SK-N-SH (cell line): ENCODE measurements at regions not wholly inside any gene's neighbourhood (a gene's known extent, or its start where the extent isn't known, plus 50 kb on each side); places are given as distances from the start of the nearest gene placed in this dataset.

ENCODE experiments used
- CTCF ChIA-PET: fragments of 300-600, 350-600 bp; formaldehyde crosslinking; extraction: SDS; loops from one replicate; lab custom pipeline; 2021; lab: Yijun Ruan, JAX
- POLR2A ChIA-PET: fragments of 350-600 bp; sonication (Branson Sonifier 250); formaldehyde crosslinking; extraction: SDS; loops from one replicate; lab custom pipeline; 2020; ENCODE audit warnings: antibody characterized with exemption, inconsistent platforms; lab: Yijun Ruan, JAX
- DNase-seq: peaks from one replicate; pipeline ENCODE4 v3.0.0; 2012
- H2AFZ ChIP-seq: fragments of 200-600 bp; sonication (generic); 2 replicates; pipeline ENCODE4 v1.8.1; 2016; ENCODE audit warnings: antibody characterized with exemption, mild to moderate bottlenecking, low read depth
- H3F3A ChIP-seq: fragments of 200-600 bp; sonication (generic); replicated peaks from 2 replicates; pipeline ENCODE3; 2016; ENCODE audit warnings: antibody characterized with exemption, mild to moderate bottlenecking; ENCODE audit not compliant: insufficient read depth
- H3K27ac ChIP-seq, 2 experiments: fragments of 200-500 bp in 1 of 2; fragments of 200-600 bp in 1 of 2; sonication (Bioruptor generic) in 1 of 2; sonication (generic), shearing (Covaris generic) in 1 of 2; 2 replicates each; pipeline versions ENCODE4 v1.5.1 to v1.6.1; 2014 to 2016; ENCODE audit warnings: low read depth in 2 of 2, inconsistent platforms in 1 of 2, low read length in 1 of 2, mild to moderate bottlenecking in 1 of 2, mixed read lengths in 1 of 2
- H3K27me3 ChIP-seq: fragments of 200-600 bp; sonication (generic), shearing (Covaris generic); 2 replicates; pipeline ENCODE4 v1.6.1; 2016; ENCODE audit warnings: mixed run types; ENCODE audit not compliant: insufficient read depth
- H3K36me3 ChIP-seq, 2 experiments: fragments of 200-500 bp in 1 of 2; fragments of 200-600 bp in 1 of 2; sonication (Bioruptor generic) in 1 of 2; sonication (generic) in 1 of 2; replicated peaks in 1 of 2; 2 replicates each; pipeline versions ENCODE3 to v1.5.1; 2014 to 2016; ENCODE audit warnings: low read length in 1 of 2, mild to moderate bottlenecking in 1 of 2; ENCODE audit not compliant: insufficient read depth in 2 of 2, control insufficient read depth in 1 of 2
- H3K4me1 ChIP-seq, 2 experiments: fragments of 200-500 bp in 1 of 2; fragments of 200-600 bp in 1 of 2; sonication (Bioruptor generic) in 1 of 2; sonication (generic), shearing (Covaris generic) in 1 of 2; 2 replicates each; pipeline versions ENCODE4 v1.5.1 to v1.6.1; 2014 to 2016; ENCODE audit warnings: low read depth in 1 of 2, low read length in 1 of 2, mixed run types in 1 of 2; ENCODE audit not compliant: insufficient read depth in 2 of 2, control insufficient read depth in 1 of 2
- H3K4me2 ChIP-seq: fragments of 200-600 bp; sonication (generic), shearing (Covaris generic); 2 replicates; pipeline ENCODE4 v1.6.1; 2017; ENCODE audit warnings: mixed run types
- H3K4me3 ChIP-seq, 2 experiments: fragments of 200-500 bp in 1 of 2; fragments of 200-600 bp in 1 of 2; sonication (Bioruptor generic) in 1 of 2; sonication (generic), shearing (Covaris generic) in 1 of 2; 2 replicates each; pipeline versions ENCODE4 v1.5.1 to v1.8.1; 2014 to 2016; ENCODE audit warnings: low read depth in 2 of 2, inconsistent platforms in 1 of 2, low read length in 1 of 2, mild to moderate bottlenecking in 1 of 2, mixed read lengths in 1 of 2, moderate library complexity in 1 of 2
- H3K79me2 ChIP-seq: fragments of 200-600 bp; sonication (generic); 2 replicates; pipeline ENCODE4 v1.8.1; 2017; ENCODE audit warnings: mild to moderate bottlenecking; ENCODE audit not compliant: insufficient read depth
- H3K9ac ChIP-seq: fragments of 200-600 bp; sonication (generic); 2 replicates; pipeline ENCODE4 v1.6.1; 2017; ENCODE audit warnings: mixed run types
- H3K9me2 ChIP-seq: fragments of 200-600 bp; sonication (generic); 2 replicates; pipeline ENCODE4 v1.6.1; 2017; ENCODE audit warnings: mixed run types
- H3K9me3 ChIP-seq: fragments of 200-600 bp; sonication (generic); 2 replicates; pipeline ENCODE4 v1.6.1; 2017; ENCODE audit warnings: mixed run types, mild to moderate bottlenecking, moderate library complexity
- H4K20me1 ChIP-seq: fragments of 200-600 bp; sonication (generic); 2 replicates; pipeline ENCODE4 v1.6.1; 2017; ENCODE audit warnings: mild to moderate bottlenecking, mixed run types; ENCODE audit not compliant: insufficient read depth
- CHD2 ChIP-seq: fragments of 150-350 bp; IDR thresholded peaks from 2 replicates; pipeline ENCODE4 v1.6.1; 2018; ENCODE audit warnings: low read length; ENCODE audit not compliant: partially characterized antibody
- EP300 ChIP-seq, 2 experiments: IDR thresholded peaks; 2 replicates each; pipeline versions ENCODE4 v1.4.0 to v1.6.1; 2012; ENCODE audit warnings: borderline replicate concordance in 1 of 2, low read depth in 1 of 2, low read length in 1 of 2
- EZH2phosphoT487 ChIP-seq: fragments of 200-600 bp; sonication (generic); IDR thresholded peaks from 2 replicates; pipeline ENCODE4 v1.6.1; 2017; ENCODE audit warnings: low read depth, mixed run types, mild to moderate bottlenecking, antibody characterized with exemption, moderate library complexity, borderline replicate concordance
- FOXJ3 ChIP-seq: sonication (generic); formaldehyde crosslinking; IDR thresholded peaks from 2 replicates; pipeline ENCODE4 v1.5.1; 2020; ENCODE audit warnings: mild to moderate bottlenecking, missing genetic modification reagents
- GATA2 ChIP-seq: sonication (generic); formaldehyde crosslinking; IDR thresholded peaks from 2 replicates; pipeline ENCODE4 v1.5.0; 2020; ENCODE audit warnings: mild to moderate bottlenecking, missing genetic modification reagents
- JUND ChIP-seq: IDR thresholded peaks from 2 replicates; pipeline ENCODE4 v1.4.0; 2012
- MEF2A ChIP-seq: IDR thresholded peaks from 2 replicates; pipeline ENCODE4 v1.4.0; 2012; ENCODE audit warnings: low read depth, borderline replicate concordance
- MXI1 ChIP-seq: IDR thresholded peaks from 2 replicates; pipeline ENCODE4 v1.6.1; 2012; ENCODE audit warnings: mild to moderate bottlenecking, low read depth, low read length, improper control_type of control experiment
- NFIC ChIP-seq: IDR thresholded peaks from 2 replicates; pipeline ENCODE4 v1.4.0; 2012; ENCODE audit warnings: borderline replicate concordance
- NRF1 ChIP-seq: IDR thresholded peaks from 2 replicates; pipeline ENCODE4 v1.6.1; 2012; ENCODE audit warnings: low read depth, mild to moderate bottlenecking, low read length
- RFX5 ChIP-seq: IDR thresholded peaks from 2 replicates; pipeline ENCODE4 v1.6.1; 2012; ENCODE audit warnings: mild to moderate bottlenecking, improper control_type of control experiment, low read length
- RXRA ChIP-seq: IDR thresholded peaks from 2 replicates; pipeline ENCODE4 v1.4.0; 2012; ENCODE audit warnings: low read depth, mild to moderate bottlenecking, borderline replicate concordance
- TAF1 ChIP-seq: IDR thresholded peaks from 2 replicates; pipeline ENCODE4 v1.6.1; 2012; ENCODE audit warnings: low read depth, mild to moderate bottlenecking, low read length, moderate library complexity, borderline replicate concordance
- WGBS: methylation state at CpG from one replicate; pipeline ENCODE4 v1.1.6; 2017; ENCODE audit warnings: low lambda C conversion rate; 5-methylcytosine and 5-hydroxymethylcytosine counted together
- TF ChIP-seq, protein P1 (sequence below): fragments of 150-350 bp; IDR thresholded peaks from 2 replicates; pipeline ENCODE4 v1.6.1; 2017; ENCODE audit warnings: antibody characterized with exemption, low read length, low read depth, borderline replicate concordance
- TF ChIP-seq, protein P2 (sequence below): IDR thresholded peaks from 2 replicates; pipeline ENCODE4; 2012
- TF ChIP-seq, protein P3 (sequence below): IDR thresholded peaks from 2 replicates; pipeline ENCODE4 v1.4.0; 2012; ENCODE audit warnings: low read depth, borderline replicate concordance
- TF ChIP-seq, protein P4 (sequence below): IDR thresholded peaks from 2 replicates; pipeline ENCODE4 v1.6.1; 2012; ENCODE audit warnings: mild to moderate bottlenecking, low read depth, low read length, moderate library complexity
- TF ChIP-seq, protein P5 (sequence below): fragments of 200-600 bp; sonication (generic); IDR thresholded peaks from 2 replicates; pipeline ENCODE4 v1.6.1; 2017; ENCODE audit warnings: antibody characterized with exemption, mild to moderate bottlenecking, moderate library complexity

DNA sequence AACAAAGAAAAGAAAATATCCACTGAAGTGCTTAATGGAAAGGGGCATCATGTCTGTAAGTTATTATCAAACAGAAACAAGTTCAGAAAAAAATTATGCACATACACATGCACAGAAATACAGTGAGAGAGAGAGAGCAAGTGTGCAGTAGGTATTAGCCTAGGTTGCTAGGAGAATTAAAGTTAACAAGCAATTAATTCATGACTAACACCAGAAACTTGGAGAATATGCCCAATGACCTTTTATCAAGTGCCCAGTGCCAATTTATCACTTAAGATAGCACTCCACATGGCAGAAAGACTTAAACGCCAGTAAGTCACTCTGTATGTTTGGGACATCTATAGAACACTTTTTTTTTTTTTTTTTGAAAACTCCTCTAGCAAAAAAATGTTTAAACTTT is 56.2 kb upstream of the SLC16A1 start:
- no peaks in the 10 kb centered on the region for H3K36me3 ChIP-seq
- H3K79me2 ChIP-seq: no peaks in the 10 kb centered on the region
- no peaks in the 10 kb centered on the region for H3K27me3 ChIP-seq
- H4K20me1 ChIP-seq: no peaks in the 10 kb centered on the region
- no peak overlapping the region for H3K9ac ChIP-seq
- no peaks in the 10 kb centered on the region for H3F3A ChIP-seq
- H3K9me2 ChIP-seq: no peaks in the 10 kb centered on the region
- ChIA-PET CTCF (no interaction called here), POLR2A (no interaction called here)
- H3K9me3 ChIP-seq: no peaks in the 10 kb centered on the region
- no peak overlapping the region for H2AFZ ChIP-seq
- no peaks in the 10 kb centered on the region for H3K4me1 ChIP-seq
- TF ChIP-seq TAF1 (no peak), JUND (no peak), MXI1 (no peak), EZH2phosphoT487 (no peak), RXRA (no peak), RFX5 (no peak), CHD2 (no peak), MEF2A (no peak), EP300 (IDR thresholded peaks at IDR 0.05; ENCODE audit: borderline replicate concordance in 1 of 2, low read depth in 1 of 2, low read length in 1 of 2) (no peak), GATA2 (CRISPR knock-in tag) (no peak), NFIC (no peak), NRF1 (no peak)
- TF ChIP-seq, protein P1, sequence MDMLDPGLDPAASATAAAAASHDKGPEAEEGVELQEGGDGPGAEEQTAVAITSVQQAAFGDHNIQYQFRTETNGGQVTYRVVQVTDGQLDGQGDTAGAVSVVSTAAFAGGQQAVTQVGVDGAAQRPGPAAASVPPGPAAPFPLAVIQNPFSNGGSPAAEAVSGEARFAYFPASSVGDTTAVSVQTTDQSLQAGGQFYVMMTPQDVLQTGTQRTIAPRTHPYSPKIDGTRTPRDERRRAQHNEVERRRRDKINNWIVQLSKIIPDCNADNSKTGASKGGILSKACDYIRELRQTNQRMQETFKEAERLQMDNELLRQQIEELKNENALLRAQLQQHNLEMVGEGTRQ: no peak
- TF ChIP-seq, protein P2, sequence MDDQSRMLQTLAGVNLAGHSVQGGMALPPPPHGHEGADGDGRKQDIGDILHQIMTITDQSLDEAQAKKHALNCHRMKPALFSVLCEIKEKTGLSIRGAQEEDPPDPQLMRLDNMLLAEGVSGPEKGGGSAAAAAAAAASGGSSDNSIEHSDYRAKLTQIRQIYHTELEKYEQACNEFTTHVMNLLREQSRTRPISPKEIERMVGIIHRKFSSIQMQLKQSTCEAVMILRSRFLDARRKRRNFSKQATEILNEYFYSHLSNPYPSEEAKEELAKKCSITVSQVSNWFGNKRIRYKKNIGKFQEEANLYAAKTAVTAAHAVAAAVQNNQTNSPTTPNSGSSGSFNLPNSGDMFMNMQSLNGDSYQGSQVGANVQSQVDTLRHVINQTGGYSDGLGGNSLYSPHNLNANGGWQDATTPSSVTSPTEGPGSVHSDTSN: no peak
- TF ChIP-seq, protein P3, sequence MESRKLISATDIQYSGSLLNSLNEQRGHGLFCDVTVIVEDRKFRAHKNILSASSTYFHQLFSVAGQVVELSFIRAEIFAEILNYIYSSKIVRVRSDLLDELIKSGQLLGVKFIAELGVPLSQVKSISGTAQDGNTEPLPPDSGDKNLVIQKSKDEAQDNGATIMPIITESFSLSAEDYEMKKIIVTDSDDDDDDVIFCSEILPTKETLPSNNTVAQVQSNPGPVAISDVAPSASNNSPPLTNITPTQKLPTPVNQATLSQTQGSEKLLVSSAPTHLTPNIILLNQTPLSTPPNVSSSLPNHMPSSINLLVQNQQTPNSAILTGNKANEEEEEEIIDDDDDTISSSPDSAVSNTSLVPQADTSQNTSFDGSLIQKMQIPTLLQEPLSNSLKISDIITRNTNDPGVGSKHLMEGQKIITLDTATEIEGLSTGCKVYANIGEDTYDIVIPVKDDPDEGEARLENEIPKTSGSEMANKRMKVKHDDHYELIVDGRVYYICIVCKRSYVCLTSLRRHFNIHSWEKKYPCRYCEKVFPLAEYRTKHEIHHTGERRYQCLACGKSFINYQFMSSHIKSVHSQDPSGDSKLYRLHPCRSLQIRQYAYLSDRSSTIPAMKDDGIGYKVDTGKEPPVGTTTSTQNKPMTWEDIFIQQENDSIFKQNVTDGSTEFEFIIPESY: no peak
- H3K4me2 ChIP-seq: no peak overlapping the region
- WGBS: 71% methylated on average over 1 of the region's 1 CpG
- no peak overlapping the region for H3K4me3 ChIP-seq
- no peak overlapping the region for H3K27ac ChIP-seq
- DNase-seq: no peak

DNA sequence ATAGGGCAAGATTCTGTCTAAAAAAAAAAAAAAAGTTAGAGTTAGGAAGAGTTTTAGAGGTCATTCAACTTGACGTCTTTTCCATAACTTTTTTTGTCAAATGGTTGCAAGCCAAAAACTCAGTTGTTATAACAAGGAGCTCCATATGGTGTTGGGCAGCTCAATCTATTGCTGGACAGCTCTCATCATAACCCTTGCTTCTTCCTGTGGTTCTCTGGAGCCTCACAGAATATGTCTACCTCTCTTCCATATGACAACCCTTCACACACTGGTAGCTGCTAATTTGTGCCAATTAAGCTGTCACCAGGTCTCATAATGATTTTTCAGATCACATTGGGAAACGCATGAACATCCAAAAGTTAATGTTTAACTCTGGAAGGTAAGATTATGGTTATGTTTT is 57.8 kb upstream of the SLC16A1 start:
- no peaks in the 10 kb centered on the region for H3K36me3 ChIP-seq
- no peaks in the 10 kb centered on the region for H3K79me2 ChIP-seq
- H3K27ac ChIP-seq: no peak overlapping the region
- TF ChIP-seq, protein P4, sequence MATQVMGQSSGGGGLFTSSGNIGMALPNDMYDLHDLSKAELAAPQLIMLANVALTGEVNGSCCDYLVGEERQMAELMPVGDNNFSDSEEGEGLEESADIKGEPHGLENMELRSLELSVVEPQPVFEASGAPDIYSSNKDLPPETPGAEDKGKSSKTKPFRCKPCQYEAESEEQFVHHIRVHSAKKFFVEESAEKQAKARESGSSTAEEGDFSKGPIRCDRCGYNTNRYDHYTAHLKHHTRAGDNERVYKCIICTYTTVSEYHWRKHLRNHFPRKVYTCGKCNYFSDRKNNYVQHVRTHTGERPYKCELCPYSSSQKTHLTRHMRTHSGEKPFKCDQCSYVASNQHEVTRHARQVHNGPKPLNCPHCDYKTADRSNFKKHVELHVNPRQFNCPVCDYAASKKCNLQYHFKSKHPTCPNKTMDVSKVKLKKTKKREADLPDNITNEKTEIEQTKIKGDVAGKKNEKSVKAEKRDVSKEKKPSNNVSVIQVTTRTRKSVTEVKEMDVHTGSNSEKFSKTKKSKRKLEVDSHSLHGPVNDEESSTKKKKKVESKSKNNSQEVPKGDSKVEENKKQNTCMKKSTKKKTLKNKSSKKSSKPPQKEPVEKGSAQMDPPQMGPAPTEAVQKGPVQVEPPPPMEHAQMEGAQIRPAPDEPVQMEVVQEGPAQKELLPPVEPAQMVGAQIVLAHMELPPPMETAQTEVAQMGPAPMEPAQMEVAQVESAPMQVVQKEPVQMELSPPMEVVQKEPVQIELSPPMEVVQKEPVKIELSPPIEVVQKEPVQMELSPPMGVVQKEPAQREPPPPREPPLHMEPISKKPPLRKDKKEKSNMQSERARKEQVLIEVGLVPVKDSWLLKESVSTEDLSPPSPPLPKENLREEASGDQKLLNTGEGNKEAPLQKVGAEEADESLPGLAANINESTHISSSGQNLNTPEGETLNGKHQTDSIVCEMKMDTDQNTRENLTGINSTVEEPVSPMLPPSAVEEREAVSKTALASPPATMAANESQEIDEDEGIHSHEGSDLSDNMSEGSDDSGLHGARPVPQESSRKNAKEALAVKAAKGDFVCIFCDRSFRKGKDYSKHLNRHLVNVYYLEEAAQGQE: peak; percentile 73; the same call in 1 of the 2 replicates
- TF ChIP-seq, protein P5, sequence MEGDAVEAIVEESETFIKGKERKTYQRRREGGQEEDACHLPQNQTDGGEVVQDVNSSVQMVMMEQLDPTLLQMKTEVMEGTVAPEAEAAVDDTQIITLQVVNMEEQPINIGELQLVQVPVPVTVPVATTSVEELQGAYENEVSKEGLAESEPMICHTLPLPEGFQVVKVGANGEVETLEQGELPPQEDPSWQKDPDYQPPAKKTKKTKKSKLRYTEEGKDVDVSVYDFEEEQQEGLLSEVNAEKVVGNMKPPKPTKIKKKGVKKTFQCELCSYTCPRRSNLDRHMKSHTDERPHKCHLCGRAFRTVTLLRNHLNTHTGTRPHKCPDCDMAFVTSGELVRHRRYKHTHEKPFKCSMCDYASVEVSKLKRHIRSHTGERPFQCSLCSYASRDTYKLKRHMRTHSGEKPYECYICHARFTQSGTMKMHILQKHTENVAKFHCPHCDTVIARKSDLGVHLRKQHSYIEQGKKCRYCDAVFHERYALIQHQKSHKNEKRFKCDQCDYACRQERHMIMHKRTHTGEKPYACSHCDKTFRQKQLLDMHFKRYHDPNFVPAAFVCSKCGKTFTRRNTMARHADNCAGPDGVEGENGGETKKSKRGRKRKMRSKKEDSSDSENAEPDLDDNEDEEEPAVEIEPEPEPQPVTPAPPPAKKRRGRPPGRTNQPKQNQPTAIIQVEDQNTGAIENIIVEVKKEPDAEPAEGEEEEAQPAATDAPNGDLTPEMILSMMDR: no peak
- no peak for TF ChIP-seq FOXJ3
- H4K20me1 ChIP-seq: no peaks in the 10 kb centered on the region
- CTCF ChIA-PET: interaction anchor here (0.8 kb wide), 1 partner anchor 19 kb away, joined by 3 read pairs; no protein-coding TSS in a partner anchor
- no peak overlapping the region for H3K4me3 ChIP-seq
- no peaks in the 10 kb centered on the region for H3K4me1 ChIP-seq
- no peak overlapping the region for H2AFZ ChIP-seq
- no peak overlapping the region for H3K9ac ChIP-seq
- H3K9me3 ChIP-seq: no peaks in the 10 kb centered on the region
- no peak overlapping the region for H3K4me2 ChIP-seq
- DNase-seq: no peak
- no peaks in the 10 kb centered on the region for H3K9me2 ChIP-seq
- POLR2A ChIA-PET: no interaction called here
- no peaks in the 10 kb centered on the region for H3K27me3 ChIP-seq
- no peaks in the 10 kb centered on the region for H3F3A ChIP-seq
- 90% methylated on average over 2 of the region's 2 CpGs for WGBS
